SK-N-SH (cell line): ENCODE measurements at regions not wholly inside any gene's neighbourhood (a gene's known extent, or its start where the extent isn't known, plus 50 kb on each side); places are given as distances from the start of the nearest gene placed in this dataset.

Source experiments
- CTCF ChIA-PET: fragments of 300-600, 350-600 bp; formaldehyde crosslinking; extraction: SDS; loops from one replicate; lab custom pipeline; 2021; lab: Yijun Ruan, JAX
- POLR2A ChIA-PET: fragments of 350-600 bp; sonication (Branson Sonifier 250); formaldehyde crosslinking; extraction: SDS; loops from one replicate; lab custom pipeline; 2020; ENCODE audit warnings: antibody characterized with exemption, inconsistent platforms; lab: Yijun Ruan, JAX
- DNase-seq: peaks from one replicate; pipeline ENCODE4 v3.0.0; 2012
- H2AFZ ChIP-seq: fragments of 200-600 bp; sonication (generic); 2 replicates; pipeline ENCODE4 v1.8.1; 2016; ENCODE audit warnings: antibody characterized with exemption, mild to moderate bottlenecking, low read depth
- H3F3A ChIP-seq: fragments of 200-600 bp; sonication (generic); replicated peaks from 2 replicates; pipeline ENCODE3; 2016; ENCODE audit warnings: antibody characterized with exemption, mild to moderate bottlenecking; ENCODE audit not compliant: insufficient read depth
- H3K27ac ChIP-seq, 2 experiments: fragments of 200-500 bp in 1 of 2; fragments of 200-600 bp in 1 of 2; sonication (Bioruptor generic) in 1 of 2; sonication (generic), shearing (Covaris generic) in 1 of 2; 2 replicates each; pipeline versions ENCODE4 v1.5.1 to v1.6.1; 2014 to 2016; ENCODE audit warnings: low read depth in 2 of 2, inconsistent platforms in 1 of 2, low read length in 1 of 2, mild to moderate bottlenecking in 1 of 2, mixed read lengths in 1 of 2
- H3K27me3 ChIP-seq: fragments of 200-600 bp; sonication (generic), shearing (Covaris generic); 2 replicates; pipeline ENCODE4 v1.6.1; 2016; ENCODE audit warnings: mixed run types; ENCODE audit not compliant: insufficient read depth
- H3K36me3 ChIP-seq, 2 experiments: fragments of 200-500 bp in 1 of 2; fragments of 200-600 bp in 1 of 2; sonication (Bioruptor generic) in 1 of 2; sonication (generic) in 1 of 2; replicated peaks in 1 of 2; 2 replicates each; pipeline versions ENCODE3 to v1.5.1; 2014 to 2016; ENCODE audit warnings: low read length in 1 of 2, mild to moderate bottlenecking in 1 of 2; ENCODE audit not compliant: insufficient read depth in 2 of 2, control insufficient read depth in 1 of 2
- H3K4me1 ChIP-seq, 2 experiments: fragments of 200-500 bp in 1 of 2; fragments of 200-600 bp in 1 of 2; sonication (Bioruptor generic) in 1 of 2; sonication (generic), shearing (Covaris generic) in 1 of 2; 2 replicates each; pipeline versions ENCODE4 v1.5.1 to v1.6.1; 2014 to 2016; ENCODE audit warnings: low read depth in 1 of 2, low read length in 1 of 2, mixed run types in 1 of 2; ENCODE audit not compliant: insufficient read depth in 2 of 2, control insufficient read depth in 1 of 2
- H3K4me2 ChIP-seq: fragments of 200-600 bp; sonication (generic), shearing (Covaris generic); 2 replicates; pipeline ENCODE4 v1.6.1; 2017; ENCODE audit warnings: mixed run types
- H3K4me3 ChIP-seq, 2 experiments: fragments of 200-500 bp in 1 of 2; fragments of 200-600 bp in 1 of 2; sonication (Bioruptor generic) in 1 of 2; sonication (generic), shearing (Covaris generic) in 1 of 2; 2 replicates each; pipeline versions ENCODE4 v1.5.1 to v1.8.1; 2014 to 2016; ENCODE audit warnings: low read depth in 2 of 2, inconsistent platforms in 1 of 2, low read length in 1 of 2, mild to moderate bottlenecking in 1 of 2, mixed read lengths in 1 of 2, moderate library complexity in 1 of 2
- H3K79me2 ChIP-seq: fragments of 200-600 bp; sonication (generic); 2 replicates; pipeline ENCODE4 v1.8.1; 2017; ENCODE audit warnings: mild to moderate bottlenecking; ENCODE audit not compliant: insufficient read depth
- H3K9ac ChIP-seq: fragments of 200-600 bp; sonication (generic); 2 replicates; pipeline ENCODE4 v1.6.1; 2017; ENCODE audit warnings: mixed run types
- H3K9me2 ChIP-seq: fragments of 200-600 bp; sonication (generic); 2 replicates; pipeline ENCODE4 v1.6.1; 2017; ENCODE audit warnings: mixed run types
- H3K9me3 ChIP-seq: fragments of 200-600 bp; sonication (generic); 2 replicates; pipeline ENCODE4 v1.6.1; 2017; ENCODE audit warnings: mixed run types, mild to moderate bottlenecking, moderate library complexity
- H4K20me1 ChIP-seq: fragments of 200-600 bp; sonication (generic); 2 replicates; pipeline ENCODE4 v1.6.1; 2017; ENCODE audit warnings: mild to moderate bottlenecking, mixed run types; ENCODE audit not compliant: insufficient read depth
- CHD2 ChIP-seq: fragments of 150-350 bp; IDR thresholded peaks from 2 replicates; pipeline ENCODE4 v1.6.1; 2018; ENCODE audit warnings: low read length; ENCODE audit not compliant: partially characterized antibody
- EZH2phosphoT487 ChIP-seq: fragments of 200-600 bp; sonication (generic); IDR thresholded peaks from 2 replicates; pipeline ENCODE4 v1.6.1; 2017; ENCODE audit warnings: low read depth, mixed run types, mild to moderate bottlenecking, antibody characterized with exemption, moderate library complexity, borderline replicate concordance
- GABPA ChIP-seq: IDR thresholded peaks from 2 replicates; pipeline ENCODE4 v1.4.0; 2012; ENCODE audit warnings: low read depth, mild to moderate bottlenecking
- JUND ChIP-seq: IDR thresholded peaks from 2 replicates; pipeline ENCODE4 v1.4.0; 2012
- NRF1 ChIP-seq: IDR thresholded peaks from 2 replicates; pipeline ENCODE4 v1.6.1; 2012; ENCODE audit warnings: low read depth, mild to moderate bottlenecking, low read length
- RAD21 ChIP-seq: IDR thresholded peaks from 2 replicates; pipeline ENCODE4 v1.6.1; 2012; ENCODE audit warnings: mild to moderate bottlenecking, low read length
- SMC3 ChIP-seq: IDR thresholded peaks from 2 replicates; pipeline ENCODE4 v1.6.1; 2012; ENCODE audit warnings: low read depth, low read length, improper control_type of control experiment
- TCF12 ChIP-seq: IDR thresholded peaks from 2 replicates; pipeline ENCODE4 v1.4.0; 2012
- WGBS: methylation state at CpG from one replicate; pipeline ENCODE4 v1.1.6; 2017; ENCODE audit warnings: low lambda C conversion rate; 5-methylcytosine and 5-hydroxymethylcytosine counted together
- TF ChIP-seq, protein P1 (sequence below): IDR thresholded peaks from 2 replicates; pipeline ENCODE4 v1.6.1; 2012; ENCODE audit warnings: mild to moderate bottlenecking, low read depth, low read length, moderate library complexity

DNA sequence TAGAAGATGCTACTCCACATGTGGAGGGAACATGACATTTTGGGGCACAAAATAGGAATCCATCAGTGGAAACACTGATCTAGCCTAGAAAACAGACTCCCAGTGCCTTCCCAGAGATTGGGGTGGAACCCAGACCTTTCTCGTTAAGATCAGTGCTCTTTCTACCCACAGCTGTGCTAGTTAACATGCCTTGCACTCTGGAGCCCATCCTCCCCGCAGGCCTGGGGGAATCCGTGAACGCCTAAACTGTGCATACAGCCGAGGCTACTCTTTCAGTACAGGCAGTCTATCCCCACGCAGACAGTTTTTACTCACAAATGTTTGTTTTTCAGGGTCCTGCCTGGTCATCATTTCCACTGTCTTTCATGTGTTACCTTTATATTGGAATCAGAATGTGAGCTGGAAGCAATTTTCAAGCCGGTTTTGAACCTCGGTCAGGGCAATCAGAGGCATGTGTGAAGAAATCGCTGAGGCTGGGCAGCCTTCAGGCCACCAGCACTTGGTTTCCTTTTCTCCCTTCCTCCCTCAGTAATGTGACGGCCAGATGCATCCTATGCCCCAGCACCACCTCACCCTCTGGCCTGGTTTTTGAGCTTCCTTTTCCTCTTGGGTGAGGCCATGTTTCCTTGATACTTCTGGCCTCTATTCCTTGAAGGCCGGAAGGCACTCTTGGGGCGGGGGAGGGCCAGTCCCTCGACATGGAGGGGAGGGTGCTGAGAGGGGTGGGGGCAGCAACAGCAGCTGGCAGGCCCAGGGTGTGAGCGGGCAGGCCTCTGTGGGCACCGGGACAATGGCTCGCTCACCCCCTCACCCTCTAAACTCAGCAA lies 123.6 kb upstream of the GALNT15 start:
- TF ChIP-seq EZH2phosphoT487 (no peak), JUND (no peak), SMC3 (no peak)
- no peak overlapping the region for H3K27ac ChIP-seq

DNA sequence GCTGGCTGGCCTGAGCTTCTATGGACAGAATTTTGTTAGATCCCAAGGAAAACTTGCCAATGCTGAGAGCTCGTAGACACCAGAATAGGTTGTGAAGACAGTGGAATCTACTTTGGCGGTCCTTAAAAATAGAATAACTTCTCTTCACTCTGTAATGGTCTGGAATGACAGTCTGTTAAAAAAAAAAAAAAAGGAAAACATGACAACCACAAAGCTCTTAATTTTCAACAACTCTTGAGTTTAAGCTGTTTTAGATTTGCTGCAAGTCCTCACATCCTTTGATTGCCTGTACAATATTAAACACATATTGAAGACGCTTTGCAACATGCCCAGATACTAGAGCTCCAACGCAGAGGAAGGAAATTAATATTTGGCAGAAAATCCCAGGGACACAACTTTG lies 122.8 kb upstream of the GALNT15 start:
- H3K27me3 ChIP-seq = no peaks in the 10 kb centered on the region
- H3K79me2 ChIP-seq = no peaks in the 10 kb centered on the region
- H2AFZ ChIP-seq = no peak overlapping the region
- DNase-seq = no peak
- no peaks in the 10 kb centered on the region for H3K36me3 ChIP-seq
- H3K9ac ChIP-seq = no peak overlapping the region
- 97% methylated on average over 4 of the region's 4 CpGs for WGBS
- H3K9me2 ChIP-seq = no peaks in the 10 kb centered on the region
- no peaks in the 10 kb centered on the region for H3K9me3 ChIP-seq
- CTCF ChIA-PET = interaction anchor here (1.5 to 10.6 kb wide), 2 partner anchors 16 to 128 kb away, joined by 4 to 160 read pairs; no protein-coding TSS in a partner anchor
- TF ChIP-seq GABPA (no peak), RAD21 (no peak), TCF12 (no peak), CHD2 (no peak), NRF1 (no peak)
- TF ChIP-seq, protein P1, sequence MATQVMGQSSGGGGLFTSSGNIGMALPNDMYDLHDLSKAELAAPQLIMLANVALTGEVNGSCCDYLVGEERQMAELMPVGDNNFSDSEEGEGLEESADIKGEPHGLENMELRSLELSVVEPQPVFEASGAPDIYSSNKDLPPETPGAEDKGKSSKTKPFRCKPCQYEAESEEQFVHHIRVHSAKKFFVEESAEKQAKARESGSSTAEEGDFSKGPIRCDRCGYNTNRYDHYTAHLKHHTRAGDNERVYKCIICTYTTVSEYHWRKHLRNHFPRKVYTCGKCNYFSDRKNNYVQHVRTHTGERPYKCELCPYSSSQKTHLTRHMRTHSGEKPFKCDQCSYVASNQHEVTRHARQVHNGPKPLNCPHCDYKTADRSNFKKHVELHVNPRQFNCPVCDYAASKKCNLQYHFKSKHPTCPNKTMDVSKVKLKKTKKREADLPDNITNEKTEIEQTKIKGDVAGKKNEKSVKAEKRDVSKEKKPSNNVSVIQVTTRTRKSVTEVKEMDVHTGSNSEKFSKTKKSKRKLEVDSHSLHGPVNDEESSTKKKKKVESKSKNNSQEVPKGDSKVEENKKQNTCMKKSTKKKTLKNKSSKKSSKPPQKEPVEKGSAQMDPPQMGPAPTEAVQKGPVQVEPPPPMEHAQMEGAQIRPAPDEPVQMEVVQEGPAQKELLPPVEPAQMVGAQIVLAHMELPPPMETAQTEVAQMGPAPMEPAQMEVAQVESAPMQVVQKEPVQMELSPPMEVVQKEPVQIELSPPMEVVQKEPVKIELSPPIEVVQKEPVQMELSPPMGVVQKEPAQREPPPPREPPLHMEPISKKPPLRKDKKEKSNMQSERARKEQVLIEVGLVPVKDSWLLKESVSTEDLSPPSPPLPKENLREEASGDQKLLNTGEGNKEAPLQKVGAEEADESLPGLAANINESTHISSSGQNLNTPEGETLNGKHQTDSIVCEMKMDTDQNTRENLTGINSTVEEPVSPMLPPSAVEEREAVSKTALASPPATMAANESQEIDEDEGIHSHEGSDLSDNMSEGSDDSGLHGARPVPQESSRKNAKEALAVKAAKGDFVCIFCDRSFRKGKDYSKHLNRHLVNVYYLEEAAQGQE = no peak
- no peaks in the 10 kb centered on the region; a peak in 2 of 4 replicates for H3K4me1 ChIP-seq
- H4K20me1 ChIP-seq = no peaks in the 10 kb centered on the region
- no peak overlapping the region for H3K4me3 ChIP-seq
- POLR2A ChIA-PET = no interaction called here
- no peak overlapping the region for H3K27ac ChIP-seq
- H3K4me2 ChIP-seq = no peak overlapping the region
- H3F3A ChIP-seq = peaks cover 4% of the 10 kb centered on the region

More for the DNA sequence above, 123.6 kb upstream of the GALNT15 start:
- POLR2A ChIA-PET = no interaction called here
- no peaks in the 10 kb centered on the region for H4K20me1 ChIP-seq
- H3K9me2 ChIP-seq = no peaks in the 10 kb centered on the region
- H2AFZ ChIP-seq = no peak overlapping the region
- no peaks in the 10 kb centered on the region for H3K79me2 ChIP-seq
- 92% methylated on average over 13 of the region's 16 CpGs for WGBS
- H3K4me2 ChIP-seq = no peak overlapping the region
- H3K9ac ChIP-seq = no peak overlapping the region
- H3K4me3 ChIP-seq = no peak overlapping the region
- H3F3A ChIP-seq = peaks cover 7% of the 10 kb centered on the region
- H3K27me3 ChIP-seq = no peaks in the 10 kb centered on the region
- H3K9me3 ChIP-seq = no peaks in the 10 kb centered on the region
- CTCF ChIA-PET = interaction anchor here (1.1 to 10.6 kb wide), 4 partner anchors 10 to 129 kb away, joined by 3 to 160 read pairs (median 27); partner anchors contain the start of gene GALNT15
- no peak for DNase-seq
- no peaks in the 10 kb centered on the region for H3K36me3 ChIP-seq
- H3K4me1 ChIP-seq = no peaks in the 10 kb centered on the region; a peak in 2 of 4 replicates
